ENCODE measurements at regions not wholly inside any gene's neighbourhood (a gene's known extent, or its start where the extent isn't known, plus 50 kb on each side); places are given as distances from the start of the nearest gene placed in this dataset.

- TF ChIP-seq RNF2 (IDR thresholded peaks at IDR 0.05; ENCODE audit: borderline replicate concordance, low read depth, low read length, missing control alignments, poor library complexity, severe bottlenecking): no peak
These were observed 61.7 kb upstream of the MAP3K4 start (continued) for GRCh38 chr6:160929831-160930230.
